ENCODE measurements at regions not wholly inside any gene's neighbourhood (a gene's known extent, or its start where the extent isn't known, plus 50 kb on each side); places are given as distances from the start of the nearest gene placed in this dataset.

- TF ChIP-seq CTCF (IDR thresholded peaks at IDR 0.05; ENCODE audit: low read length) (no peak), EZH2 (optimal IDR thresholded peaks at IDR 0.05; ENCODE audit: low read depth, low read length) (no peak)
These were observed 75.7 kb upstream of the KCNA4 start for GRCh38 chr11:30092518-30092917.

Measured in MM.1S (cell line).